HEK293T (cell line): ENCODE measurements at regions not wholly inside any gene's neighbourhood (a gene's known extent, or its start where the extent isn't known, plus 50 kb on each side); places are given as distances from the start of the nearest gene placed in this dataset.
"Not testable (repeated sequence)": the region's sequence is repeated elsewhere in the genome, so short reads cannot be mapped to it uniquely, and the experiment has no call there.

Source experiments
- CTCF ChIA-PET: fragments of 350-600 bp; formaldehyde crosslinking; extraction: SDS; loops from one replicate; lab custom pipeline; 2021; ENCODE audit warnings: antibody characterized with exemption, inconsistent platforms; lab: Yijun Ruan, JAX
- POLR2A ChIA-PET: fragments of 350-600 bp; formaldehyde crosslinking; extraction: SDS; loops from one replicate; lab custom pipeline; 2020; ENCODE audit warnings: antibody characterized with exemption, inconsistent platforms; lab: Yijun Ruan, JAX
- DNase-seq: peaks from one replicate; pipeline ENCODE4 v3.0.0; 2012; ENCODE audit warnings: mixed read lengths; ENCODE audit errors: extremely low spot score
- BHLHE40 ChIP-seq: fragments of 450-650 bp; IDR thresholded peaks from 2 replicates; pipeline ENCODE4 v1.6.1; 2016; ENCODE audit warnings: mild to moderate bottlenecking, moderate library complexity, borderline replicate concordance
- CTBP1 ChIP-seq: fragments of 450-650 bp; IDR thresholded peaks from 2 replicates; pipeline ENCODE4 v1.6.1; 2016; ENCODE audit warnings: borderline replicate concordance
- ELF4 ChIP-seq: fragments of 450-650 bp; IDR thresholded peaks from 2 replicates; pipeline ENCODE4 v1.6.1; 2017; ENCODE audit warnings: antibody characterized with exemption
- FOXA1 ChIP-seq: fragments of 450-650 bp; IDR thresholded peaks from 2 replicates; pipeline ENCODE4 v1.6.1; 2016; ENCODE audit warnings: mild to moderate bottlenecking
- FOXK2 ChIP-seq: fragments of 450-650 bp; IDR thresholded peaks from 2 replicates; pipeline ENCODE4 v1.6.1; 2016; ENCODE audit warnings: mild to moderate bottlenecking
- FOXM1 ChIP-seq: fragments of 450-650 bp; IDR thresholded peaks from 2 replicates; pipeline ENCODE4 v1.6.1; 2017; ENCODE audit warnings: mild to moderate bottlenecking, borderline replicate concordance
- HDGF ChIP-seq: fragments of 450-650 bp; IDR thresholded peaks from 2 replicates; pipeline ENCODE4 v1.6.1; 2017; ENCODE audit warnings: antibody characterized with exemption, borderline replicate concordance
- L3MBTL2 ChIP-seq: fragments of 450-650 bp; conservative IDR thresholded peaks from 2 replicates; pipeline ENCODE4 v1.6.1; 2016; ENCODE audit warnings: mild to moderate bottlenecking
- LEF1 ChIP-seq: fragments of 450-650 bp; IDR thresholded peaks from 2 replicates; pipeline ENCODE4 v1.6.1; 2017; ENCODE audit warnings: mild to moderate bottlenecking, borderline replicate concordance
- NFRKB ChIP-seq: fragments of 450-650 bp; IDR thresholded peaks from 2 replicates; pipeline ENCODE4 v1.6.1; 2016; ENCODE audit warnings: mild to moderate bottlenecking, moderate library complexity
- SP1 ChIP-seq: fragments of 450-650 bp; IDR thresholded peaks from 2 replicates; pipeline ENCODE4 v1.6.1; 2017
- SUZ12 ChIP-seq: fragments of 450-650 bp; IDR thresholded peaks from 2 replicates; pipeline ENCODE4 v1.6.1; 2016; ENCODE audit warnings: mild to moderate bottlenecking
- TARDBP ChIP-seq: fragments of 450-650 bp; IDR thresholded peaks from 2 replicates; pipeline ENCODE4 v1.6.1; 2016
- TF ChIP-seq, protein P1 (sequence below): fragments of 450-650 bp; IDR thresholded peaks from 2 replicates; pipeline ENCODE4 v1.6.1; 2016

DNA sequence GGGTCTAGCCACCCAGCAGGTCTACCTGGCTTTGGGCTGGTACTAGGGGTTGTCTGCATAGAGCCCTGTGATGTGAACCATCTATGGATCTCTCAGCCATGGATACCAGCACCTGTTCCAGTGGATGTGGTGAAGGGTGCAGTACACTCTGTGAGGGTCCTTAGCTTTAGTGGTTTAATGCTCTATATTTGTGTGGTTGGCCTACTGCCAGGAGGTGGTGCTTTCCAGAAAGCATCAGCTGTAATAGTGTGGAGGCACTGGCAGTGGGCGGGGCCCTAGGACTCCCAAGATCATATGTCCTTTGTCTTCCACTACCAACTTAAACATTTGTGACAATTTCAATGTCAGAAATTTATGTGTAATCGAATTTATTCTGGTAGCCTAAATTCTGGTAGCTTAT, 1065.1 kb downstream of the RPIA start:
- POLR2A ChIA-PET, CTCF ChIA-PET, DNase-seq: not testable (repeated sequence)

DNA sequence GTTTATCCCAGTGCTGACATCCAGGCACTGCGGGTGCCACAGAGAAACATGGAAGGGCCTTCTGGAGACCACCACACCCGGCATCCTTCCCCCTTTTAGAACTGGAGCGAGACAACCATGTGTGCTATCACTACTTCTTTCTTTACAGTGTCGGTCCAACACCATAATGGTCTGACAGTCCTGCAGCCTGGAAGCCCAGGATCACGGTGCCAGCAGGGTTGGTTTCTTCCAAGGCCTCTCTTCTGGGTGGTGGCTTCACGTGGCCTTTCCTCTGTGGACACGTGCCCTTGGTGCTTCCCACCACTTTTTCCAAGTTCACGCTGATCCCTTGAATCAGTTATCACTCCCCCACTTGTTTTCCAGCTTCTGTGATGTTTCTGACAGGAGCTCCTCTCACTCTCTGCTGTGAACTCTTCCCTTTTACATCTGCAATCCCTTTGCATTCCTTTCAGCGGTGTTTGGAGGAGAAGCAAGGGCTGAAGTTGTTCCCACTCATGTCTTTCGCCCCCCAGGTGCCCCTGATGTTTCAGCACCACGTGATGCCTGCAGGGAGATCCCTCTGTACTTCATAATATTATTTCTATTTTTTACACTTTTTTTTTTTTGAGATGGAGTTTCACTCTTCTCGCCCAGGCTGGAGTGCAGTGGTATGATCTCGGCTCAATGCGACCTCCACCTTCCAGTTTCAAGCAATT, 1067.0 kb downstream of the RPIA start:
- CTCF ChIA-PET, POLR2A ChIA-PET, DNase-seq: not testable (repeated sequence)

DNA sequence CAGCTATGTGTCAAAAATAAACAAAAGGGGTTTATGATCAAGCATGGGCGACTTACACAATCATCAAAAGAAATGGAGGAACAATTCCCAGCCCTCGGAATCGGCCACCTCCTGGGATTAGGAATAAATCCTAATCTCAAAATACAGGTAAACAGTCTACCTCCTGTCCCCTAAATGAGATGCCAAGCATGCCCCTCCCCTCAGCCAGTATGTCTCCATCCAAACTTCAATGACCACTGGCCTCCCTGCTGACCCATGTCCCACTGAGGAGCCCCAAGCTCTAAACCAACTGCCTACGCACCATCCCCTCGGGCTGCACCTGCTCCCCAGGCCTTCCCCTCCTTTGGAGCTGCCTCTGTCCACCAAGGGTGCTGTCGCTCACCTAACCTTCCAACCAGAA, 1069.3 kb downstream of the RPIA start:
- POLR2A ChIA-PET, CTCF ChIA-PET, DNase-seq: not testable (repeated sequence)

DNA sequence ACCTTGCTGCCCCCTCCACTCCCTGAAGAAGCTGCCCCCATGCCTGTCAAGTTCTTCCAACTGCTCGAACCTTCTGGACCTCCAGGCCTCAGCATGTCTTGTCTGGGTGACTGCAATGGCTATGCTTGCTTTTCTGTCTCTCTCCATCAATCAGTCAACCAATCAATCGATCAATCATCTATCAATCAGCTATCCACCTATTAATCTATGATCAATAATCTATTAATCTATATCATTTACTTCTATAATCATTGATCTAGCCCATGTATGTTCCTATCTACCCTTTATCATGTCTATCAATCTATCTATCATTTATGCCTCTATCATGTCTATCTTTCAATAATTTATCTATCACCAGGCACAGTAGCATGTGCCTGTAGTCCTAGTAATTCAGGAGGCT, 1069.7 kb downstream of the RPIA start:
- CTCF ChIA-PET = not testable (repeated sequence)

DNA sequence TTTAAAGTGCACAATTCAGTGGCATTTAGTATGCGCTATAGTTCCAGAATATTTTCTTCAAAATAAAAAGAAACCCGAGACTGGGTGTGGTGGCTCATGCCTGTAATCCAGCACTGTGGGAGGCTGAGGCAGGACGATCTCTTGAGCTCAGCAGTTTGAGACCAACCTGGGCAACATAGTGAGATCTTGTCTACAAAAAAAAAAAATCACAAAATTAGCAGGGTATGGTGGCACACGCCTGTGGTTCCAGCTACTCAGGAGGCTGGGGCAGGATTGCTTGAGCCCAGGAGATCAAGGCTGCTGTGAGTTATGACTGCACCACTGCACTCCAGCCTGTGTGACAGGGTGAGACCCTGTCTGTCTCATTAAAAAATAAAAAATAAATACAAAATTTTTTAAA, 1070.4 kb downstream of the RPIA start:
- CTCF ChIA-PET, POLR2A ChIA-PET, DNase-seq: not testable (repeated sequence)

More for the DNA sequence above, 1069.7 kb downstream of the RPIA start:
- POLR2A ChIA-PET, DNase-seq: not testable (repeated sequence)

DNA sequence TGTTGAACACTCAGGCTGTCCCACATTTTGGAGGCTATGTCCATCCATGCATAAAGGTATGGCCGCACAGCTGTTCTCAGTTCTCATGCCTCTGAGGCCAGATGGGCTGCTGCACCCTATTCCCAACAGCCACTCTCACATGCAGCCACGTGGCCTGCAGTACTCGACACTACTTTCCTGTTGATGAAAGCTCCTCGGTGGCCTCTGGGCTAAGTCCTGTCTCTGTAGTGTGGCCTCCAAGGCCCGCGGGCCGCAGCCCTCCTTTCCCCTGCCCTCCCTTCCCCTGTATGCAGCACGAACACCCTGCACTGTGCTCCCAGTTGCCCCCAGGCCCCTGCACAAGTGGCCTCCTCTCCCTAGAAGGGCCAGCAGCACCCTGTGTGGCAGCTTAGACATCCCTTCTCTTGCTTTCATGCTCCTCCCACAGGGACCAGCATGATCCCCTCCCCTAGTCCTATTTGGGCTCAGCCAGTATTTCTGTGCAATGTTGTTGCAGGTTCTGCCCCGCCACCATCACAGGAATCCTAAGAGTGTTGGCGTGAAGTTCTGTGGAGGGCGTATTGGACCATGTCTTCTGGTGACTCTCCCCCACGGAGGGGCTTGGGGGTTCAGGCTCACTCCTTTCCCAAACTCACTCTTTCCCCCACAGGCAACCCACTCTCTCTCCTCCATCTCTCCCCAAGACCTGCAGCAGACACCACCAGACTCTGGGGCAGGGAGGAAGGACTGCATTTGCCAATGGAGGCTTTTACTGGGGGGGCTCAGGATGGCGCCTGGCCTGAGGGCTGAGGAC, 1071.2 kb downstream of the RPIA start:
- DNase-seq, POLR2A ChIA-PET, CTCF ChIA-PET: not testable (repeated sequence)

DNA sequence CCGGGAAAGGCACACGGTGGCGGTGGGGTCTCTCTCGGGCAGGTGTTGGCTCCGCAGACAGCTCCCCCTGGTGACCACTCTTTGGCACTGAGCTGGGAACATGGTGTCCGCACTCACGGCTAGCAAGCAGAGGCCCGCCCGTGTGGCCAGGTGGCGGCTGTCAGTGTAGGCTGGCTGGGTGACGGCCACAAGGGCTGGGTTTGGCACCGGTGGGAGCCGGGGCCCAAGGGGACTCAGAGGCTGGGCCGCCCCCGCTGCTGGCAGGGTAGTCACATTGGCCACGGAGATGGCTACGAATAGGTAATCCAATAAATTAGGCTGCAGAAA, 1071.7 kb downstream of the RPIA start:
- DNase-seq = no peak
- POLR2A ChIA-PET = no interaction called here
- CTCF ChIA-PET = no interaction called here
- no peak for TF ChIP-seq L3MBTL2
- TF ChIP-seq FOXA1 = no peak
- no peak for TF ChIP-seq FOXM1
- TF ChIP-seq ELF4 = no peak
- TF ChIP-seq CTBP1 = no peak
- no peak for TF ChIP-seq HDGF
- TF ChIP-seq LEF1 = no peak
- TF ChIP-seq, protein P1, sequence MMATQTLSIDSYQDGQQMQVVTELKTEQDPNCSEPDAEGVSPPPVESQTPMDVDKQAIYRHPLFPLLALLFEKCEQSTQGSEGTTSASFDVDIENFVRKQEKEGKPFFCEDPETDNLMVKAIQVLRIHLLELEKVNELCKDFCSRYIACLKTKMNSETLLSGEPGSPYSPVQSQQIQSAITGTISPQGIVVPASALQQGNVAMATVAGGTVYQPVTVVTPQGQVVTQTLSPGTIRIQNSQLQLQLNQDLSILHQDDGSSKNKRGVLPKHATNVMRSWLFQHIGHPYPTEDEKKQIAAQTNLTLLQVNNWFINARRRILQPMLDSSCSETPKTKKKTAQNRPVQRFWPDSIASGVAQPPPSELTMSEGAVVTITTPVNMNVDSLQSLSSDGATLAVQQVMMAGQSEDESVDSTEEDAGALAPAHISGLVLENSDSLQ = no peak

DNA sequence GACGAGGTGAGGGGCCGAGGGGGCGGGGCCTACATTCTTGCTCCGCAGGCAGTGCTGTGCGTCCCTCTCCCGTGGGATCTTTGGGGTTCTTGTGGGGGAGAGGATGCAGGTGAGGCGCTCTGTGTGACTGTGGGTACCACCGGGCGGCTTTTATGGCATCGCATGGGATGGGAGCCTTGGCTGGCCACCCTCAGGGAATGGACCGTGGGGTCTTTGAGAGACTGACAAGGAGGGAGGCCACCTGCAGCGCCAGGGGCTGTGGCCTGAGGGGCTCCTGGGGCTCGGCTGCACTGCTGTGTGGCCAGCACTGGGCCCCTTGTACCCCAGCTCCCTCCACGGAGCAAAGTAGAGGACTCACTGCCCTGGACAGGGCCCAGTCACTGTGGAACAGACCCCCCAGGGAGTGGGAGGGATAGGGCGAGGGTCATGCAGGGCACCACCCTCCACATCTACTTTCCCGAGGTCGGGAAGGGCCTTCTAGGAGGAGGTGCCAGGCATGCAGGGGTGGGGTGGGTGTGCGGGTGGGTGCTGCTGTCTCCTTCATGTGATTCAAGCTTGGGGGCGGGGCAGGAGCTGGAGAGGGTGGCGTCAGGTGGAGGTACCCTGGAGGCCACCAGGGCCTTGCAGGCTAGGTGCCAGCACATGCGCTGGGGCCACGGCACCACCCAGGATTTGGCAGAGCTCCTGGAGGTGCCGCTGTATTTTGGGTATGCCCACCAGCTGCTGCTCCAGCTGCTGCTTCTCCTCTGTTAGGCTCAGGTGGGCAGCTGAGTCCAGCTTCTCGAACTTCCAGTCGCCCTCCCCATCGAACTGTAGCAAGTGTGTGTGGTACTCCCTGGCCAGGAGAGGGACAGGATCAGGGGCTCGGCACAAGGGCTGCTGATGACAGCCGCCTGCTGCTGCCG, 1072.4 kb downstream of the RPIA start:
- CTCF ChIA-PET = no interaction called here
- TF ChIP-seq TARDBP = no peak
- TF ChIP-seq CTBP1 = no peak
- no peak for TF ChIP-seq LEF1
- TF ChIP-seq NFRKB = no peak
- TF ChIP-seq FOXK2 = no peak
- no peak for TF ChIP-seq BHLHE40
- TF ChIP-seq, protein P1 = no peak
- TF ChIP-seq FOXM1 = no peak
- TF ChIP-seq SP1 = no peak
- TF ChIP-seq SUZ12 = no peak
- TF ChIP-seq ELF4 = no peak
- TF ChIP-seq FOXA1 = no peak
- no peak for TF ChIP-seq HDGF
- no peak for DNase-seq
- POLR2A ChIA-PET = no interaction called here

DNA sequence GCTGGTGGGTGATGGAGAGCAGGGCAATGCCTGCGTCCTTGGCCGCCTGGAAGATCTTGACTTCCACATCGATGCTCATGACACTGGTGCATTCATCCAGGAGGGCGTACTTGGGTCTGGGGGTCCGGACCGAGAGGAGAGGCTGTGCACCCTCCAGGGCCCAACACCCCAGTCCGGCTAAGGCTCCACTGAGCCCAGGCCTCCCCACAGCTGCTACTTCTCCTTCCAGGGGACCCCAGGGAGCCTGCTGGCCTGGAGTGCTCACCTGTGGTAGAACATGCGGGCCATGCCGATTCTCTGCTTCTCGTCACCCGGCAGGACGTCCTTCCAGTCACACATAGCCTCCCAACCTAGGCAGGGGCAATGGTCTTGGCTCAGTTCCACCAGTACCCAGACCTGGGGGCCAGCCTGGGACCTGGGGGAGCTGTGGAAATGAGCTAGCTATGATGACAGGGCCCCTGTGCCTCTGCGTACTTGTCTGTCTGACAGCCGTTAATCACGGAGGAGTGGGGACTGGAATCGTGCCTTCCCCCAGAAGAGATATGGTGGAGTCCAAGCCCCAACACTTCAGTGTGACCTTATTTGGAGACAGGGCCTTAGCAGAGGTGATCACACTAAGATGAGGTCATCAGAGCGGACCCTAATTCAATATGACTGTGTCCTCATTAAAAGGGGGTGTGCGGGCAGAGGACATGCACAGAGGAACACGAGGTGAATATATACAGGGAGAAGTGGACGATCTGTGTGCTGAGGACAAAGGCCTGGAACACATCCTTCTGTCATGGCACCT, 1073.3 kb downstream of the RPIA start:
- POLR2A ChIA-PET, DNase-seq: not testable (repeated sequence)

DNA sequence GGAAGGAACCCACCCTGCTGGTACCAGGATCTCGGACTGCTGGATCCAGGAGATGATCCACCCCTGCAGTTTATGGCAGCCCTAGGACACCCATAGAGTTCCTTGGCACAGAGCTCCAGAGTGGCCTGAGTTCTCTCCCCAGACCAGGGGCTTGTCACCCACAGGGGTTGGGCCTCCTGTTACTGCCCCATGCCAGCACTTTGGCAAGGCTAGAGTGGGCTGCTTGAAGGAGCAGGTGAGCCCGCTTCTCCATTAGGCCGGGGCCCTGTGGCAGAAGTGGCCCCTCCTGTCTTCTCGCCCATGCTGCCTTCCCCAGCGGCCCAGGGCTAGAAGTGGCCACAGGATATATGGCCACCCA, 1073.9 kb downstream of the RPIA start:
- CTCF ChIA-PET, DNase-seq, POLR2A ChIA-PET: not testable (repeated sequence)

More for the DNA sequence above, 1073.3 kb downstream of the RPIA start:
- CTCF ChIA-PET = not testable (repeated sequence)

DNA sequence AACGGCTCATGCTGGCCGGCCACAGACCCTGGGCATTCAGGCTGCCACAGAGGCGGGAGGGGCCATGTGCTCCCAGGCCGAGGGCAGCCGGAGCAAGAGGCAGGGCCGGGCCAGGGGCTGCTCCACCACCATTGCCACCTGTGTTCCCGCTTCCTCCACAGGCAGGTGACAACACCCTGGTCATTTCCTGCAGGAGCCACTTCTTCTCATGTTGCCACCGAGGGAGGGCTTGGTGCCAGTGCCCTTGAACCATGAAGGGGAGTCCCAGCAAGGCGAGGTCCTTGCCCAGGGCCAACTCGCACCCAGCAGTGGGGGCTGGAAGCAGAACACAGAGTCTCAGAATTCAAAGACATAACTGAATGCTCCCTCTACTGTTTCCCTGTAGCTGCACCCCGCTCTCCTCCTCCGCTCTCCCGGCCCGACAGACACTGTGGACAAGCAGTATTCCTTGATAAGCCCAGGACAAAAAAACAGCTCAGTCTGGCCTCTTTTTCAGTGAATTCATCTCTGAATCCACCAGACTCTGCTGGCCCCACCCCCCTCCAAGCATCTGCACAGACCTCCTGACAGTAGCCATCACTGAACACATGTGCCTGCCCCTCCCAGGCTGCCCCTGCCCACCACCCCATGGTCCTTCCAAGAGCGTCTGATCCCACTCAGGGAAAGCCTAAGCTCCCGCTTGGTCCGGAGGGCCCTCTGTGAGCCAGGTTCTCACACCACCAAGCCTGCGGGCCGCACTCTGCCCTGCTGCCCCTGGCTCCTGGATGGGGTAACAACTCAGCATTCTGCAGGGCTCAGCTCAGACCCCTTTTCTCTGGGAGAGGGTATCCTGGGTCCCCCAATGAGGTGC, 1074.9 kb downstream of the RPIA start:
- DNase-seq, POLR2A ChIA-PET, CTCF ChIA-PET: not testable (repeated sequence)

DNA sequence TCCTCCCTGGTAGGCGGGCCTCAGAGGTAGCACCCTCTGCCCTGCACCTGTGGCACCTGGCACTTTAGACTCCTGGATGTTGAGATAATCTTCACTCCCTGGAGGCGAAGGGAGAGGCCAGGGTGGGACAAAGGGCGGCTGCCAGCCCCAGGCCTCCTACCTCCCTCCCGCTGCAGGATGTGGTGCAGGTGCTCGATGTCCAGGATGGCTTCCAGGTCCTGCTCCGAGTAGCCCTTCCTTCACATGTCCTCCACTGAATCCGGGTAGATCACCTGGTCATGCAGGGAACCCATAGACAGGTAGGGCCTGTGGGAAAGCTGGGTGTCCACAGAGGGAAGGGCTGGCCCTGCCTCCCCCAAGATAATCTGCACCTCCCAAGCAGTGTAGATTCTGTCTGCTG, 1075.6 kb downstream of the RPIA start:
- CTCF ChIA-PET, DNase-seq, POLR2A ChIA-PET: not testable (repeated sequence)
